ENCODE measurements at regions not wholly inside any gene's neighbourhood (a gene's known extent, or its start where the extent isn't known, plus 50 kb on each side); places are given as distances from the start of the nearest gene placed in this dataset.

- no peak for TF ChIP-seq ZNF239 (CRISPR knock-in tag; IDR thresholded peaks at IDR 0.05)
- no peak for TF ChIP-seq SIN3A (IDR thresholded peaks at IDR 0.05; ENCODE audit: borderline replicate concordance in 2 of 2, control insufficient read depth in 1 of 2, low read depth in 2 of 2, low read length in 2 of 2)
- TF ChIP-seq, protein P1, sequence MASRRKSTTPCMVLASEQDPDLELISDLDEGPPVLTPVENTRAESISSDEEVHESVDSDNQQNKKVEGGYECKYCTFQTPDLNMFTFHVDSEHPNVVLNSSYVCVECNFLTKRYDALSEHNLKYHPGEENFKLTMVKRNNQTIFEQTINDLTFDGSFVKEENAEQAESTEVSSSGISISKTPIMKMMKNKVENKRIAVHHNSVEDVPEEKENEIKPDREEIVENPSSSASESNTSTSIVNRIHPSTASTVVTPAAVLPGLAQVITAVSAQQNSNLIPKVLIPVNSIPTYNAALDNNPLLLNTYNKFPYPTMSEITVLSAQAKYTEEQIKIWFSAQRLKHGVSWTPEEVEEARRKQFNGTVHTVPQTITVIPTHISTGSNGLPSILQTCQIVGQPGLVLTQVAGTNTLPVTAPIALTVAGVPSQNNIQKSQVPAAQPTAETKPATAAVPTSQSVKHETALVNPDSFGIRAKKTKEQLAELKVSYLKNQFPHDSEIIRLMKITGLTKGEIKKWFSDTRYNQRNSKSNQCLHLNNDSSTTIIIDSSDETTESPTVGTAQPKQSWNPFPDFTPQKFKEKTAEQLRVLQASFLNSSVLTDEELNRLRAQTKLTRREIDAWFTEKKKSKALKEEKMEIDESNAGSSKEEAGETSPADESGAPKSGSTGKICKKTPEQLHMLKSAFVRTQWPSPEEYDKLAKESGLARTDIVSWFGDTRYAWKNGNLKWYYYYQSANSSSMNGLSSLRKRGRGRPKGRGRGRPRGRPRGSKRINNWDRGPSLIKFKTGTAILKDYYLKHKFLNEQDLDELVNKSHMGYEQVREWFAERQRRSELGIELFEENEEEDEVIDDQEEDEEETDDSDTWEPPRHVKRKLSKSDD (conservative IDR thresholded peaks at IDR 0.05; ENCODE audit: low read length) = no peak
These were observed 366.9 kb downstream of the EPHA4 start for GRCh38 chr2:221205103-221205673.

Data from K562 (cell line).